Activated naive CD8-positive, alpha-beta T cell treated with anti-CD3 and anti-CD28 coated beads, Interleukin-2, amount 50 U/mL, for 24 hours (primary cell): ENCODE measurements at regions not wholly inside any gene's neighbourhood (a gene's known extent, or its start where the extent isn't known, plus 50 kb on each side); places are given as distances from the start of the nearest gene placed in this dataset.

Source experiments
- ATAC-seq: fragments of 150-1000 bp; cut with Tn5 transposase; one replicate; pipeline ENCODE4 v1.10.0; 2021
- DNase-seq: peaks from one replicate; pipeline ENCODE4 v3.0.0; 2021
- H3K27ac Mint-ChIP-seq: one replicate; pipeline ENCODE4 v1.8.0; 2021; ENCODE audit warnings: mild to moderate bottlenecking, mixed read lengths
- H3K27me3 Mint-ChIP-seq: one replicate; pipeline ENCODE4 v1.8.0; 2021; ENCODE audit warnings: mixed read lengths
- H3K36me3 Mint-ChIP-seq: one replicate; pipeline ENCODE4 v1.8.0; 2021; ENCODE audit warnings: low read depth, mixed read lengths
- H3K4me1 Mint-ChIP-seq: one replicate; pipeline ENCODE4 v1.8.0; 2021; ENCODE audit warnings: mixed read lengths
- H3K4me3 Mint-ChIP-seq: one replicate; pipeline ENCODE4 v1.8.0; 2021; ENCODE audit warnings: mild to moderate bottlenecking, moderate library complexity, mixed read lengths
- H3K9me3 Mint-ChIP-seq: one replicate; pipeline ENCODE4 v1.8.0; 2021; ENCODE audit warnings: mixed read lengths

- Mint-ChIP-seq H3K4me1 (no peaks in the 10 kb centered on the region), H3K27ac (no peak overlapping the region), H3K4me3 (no peak overlapping the region), H3K36me3 (no peaks in the 10 kb centered on the region), H3K9me3 (peaks cover 9% of the 10 kb centered on the region), H3K27me3 (no peaks in the 10 kb centered on the region)
- no peak for ATAC-seq
- no peak for DNase-seq
Observed at GRCh38 chr20:6715401-6715941, 52.0 kb upstream of the BMP2 start.

- ATAC-seq, result no peak
- no peaks in the 10 kb centered on the region for H3K27me3 Mint-ChIP-seq
- H3K4me3 Mint-ChIP-seq, result no peak overlapping the region
- no peaks in the 10 kb centered on the region for H3K36me3 Mint-ChIP-seq
- no peak for DNase-seq
- no peak overlapping the region for H3K27ac Mint-ChIP-seq
- peaks cover 4% of the 10 kb centered on the region for H3K9me3 Mint-ChIP-seq
- H3K4me1 Mint-ChIP-seq, result no peaks in the 10 kb centered on the region
Observed at GRCh38 chr20:6714279-6714711, 53.2 kb upstream of the BMP2 start.

DNA sequence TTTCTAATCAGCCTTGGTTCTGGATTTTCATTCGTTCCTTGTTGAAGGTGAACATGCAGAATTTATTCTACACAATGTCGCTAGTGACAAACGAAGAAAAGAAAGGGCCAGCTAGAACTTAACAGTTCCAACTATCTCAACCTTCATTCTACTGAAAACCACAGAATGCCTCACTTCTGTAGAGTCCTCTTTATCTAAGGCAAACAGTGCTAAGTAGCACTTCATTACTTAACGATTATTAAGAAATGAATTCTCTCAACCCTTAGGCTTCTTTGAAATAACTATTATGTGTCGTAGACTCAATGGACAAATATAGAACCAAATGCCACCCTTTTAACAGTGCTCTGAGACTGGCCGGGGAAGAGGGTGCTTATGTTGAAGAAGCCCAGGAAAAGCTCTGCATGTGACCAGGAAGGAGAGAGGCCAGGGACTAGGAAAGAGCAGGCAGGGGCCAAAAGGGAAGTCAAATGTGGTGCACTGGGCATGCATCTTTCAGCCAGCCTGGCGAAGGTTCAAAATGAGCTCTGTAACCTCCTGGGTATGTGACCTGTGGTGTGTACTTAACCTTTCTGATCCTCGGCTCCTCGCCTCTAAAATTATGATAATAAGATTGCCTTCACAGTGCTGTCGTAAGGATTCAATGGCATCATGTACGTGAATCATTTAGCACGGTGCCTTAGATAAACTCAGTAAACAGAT is 55.4 kb upstream of the BMP2 start:
- DNase-seq (no peak), ATAC-seq (no peak)
- Mint-ChIP-seq H3K27me3 (no peaks in the 10 kb centered on the region), H3K36me3 (no peaks in the 10 kb centered on the region), H3K4me3 (no peak overlapping the region), H3K4me1 (no peaks in the 10 kb centered on the region), H3K9me3 (no peaks in the 10 kb centered on the region), H3K27ac (no peak overlapping the region)

- H3K4me3 Mint-ChIP-seq, result no peak overlapping the region
- ATAC-seq, result no peak
- no peak for DNase-seq
- no peaks in the 10 kb centered on the region for H3K4me1 Mint-ChIP-seq
- H3K27me3 Mint-ChIP-seq, result no peaks in the 10 kb centered on the region
- H3K9me3 Mint-ChIP-seq, result no peaks in the 10 kb centered on the region
- no peak overlapping the region for H3K27ac Mint-ChIP-seq
- H3K36me3 Mint-ChIP-seq, result no peaks in the 10 kb centered on the region
Observed at GRCh38 chr20:6709910-6710595, 57.4 kb upstream of the BMP2 start.

- Mint-ChIP-seq H3K27ac (no peak overlapping the region), H3K27me3 (no peaks in the 10 kb centered on the region), H3K4me3 (no peak overlapping the region), H3K9me3 (no peaks in the 10 kb centered on the region), H3K4me1 (no peaks in the 10 kb centered on the region), H3K36me3 (no peaks in the 10 kb centered on the region)
- ATAC-seq, result no peak
- DNase-seq, result no peak
Observed at GRCh38 chr20:6708010-6708409, 59.5 kb upstream of the BMP2 start.

DNA sequence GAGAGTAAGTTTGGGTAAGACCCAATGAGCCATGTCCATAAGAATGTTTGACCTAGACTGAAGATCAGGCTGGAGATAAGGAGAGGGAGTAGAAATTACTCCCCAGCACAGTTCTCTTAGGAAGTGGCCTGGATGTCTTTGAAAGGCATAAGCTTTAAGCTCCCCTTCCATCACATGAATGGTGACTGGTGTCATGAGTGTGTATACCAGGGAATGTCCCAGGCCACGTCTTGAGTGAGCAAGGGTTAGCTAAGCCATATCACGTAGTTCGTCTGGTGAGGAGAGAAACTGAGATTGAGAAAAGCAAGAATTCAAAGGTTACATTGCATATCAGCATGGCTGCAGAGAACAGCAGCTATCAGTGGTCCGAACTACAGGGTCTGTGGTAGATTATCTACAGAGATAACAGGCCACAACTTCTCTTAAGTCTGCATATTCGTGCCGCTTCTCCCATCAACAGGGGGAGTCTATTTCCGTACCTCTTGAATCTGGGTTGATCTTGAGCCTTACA is 60.1 kb upstream of the BMP2 start:
- no peak for DNase-seq

DNA sequence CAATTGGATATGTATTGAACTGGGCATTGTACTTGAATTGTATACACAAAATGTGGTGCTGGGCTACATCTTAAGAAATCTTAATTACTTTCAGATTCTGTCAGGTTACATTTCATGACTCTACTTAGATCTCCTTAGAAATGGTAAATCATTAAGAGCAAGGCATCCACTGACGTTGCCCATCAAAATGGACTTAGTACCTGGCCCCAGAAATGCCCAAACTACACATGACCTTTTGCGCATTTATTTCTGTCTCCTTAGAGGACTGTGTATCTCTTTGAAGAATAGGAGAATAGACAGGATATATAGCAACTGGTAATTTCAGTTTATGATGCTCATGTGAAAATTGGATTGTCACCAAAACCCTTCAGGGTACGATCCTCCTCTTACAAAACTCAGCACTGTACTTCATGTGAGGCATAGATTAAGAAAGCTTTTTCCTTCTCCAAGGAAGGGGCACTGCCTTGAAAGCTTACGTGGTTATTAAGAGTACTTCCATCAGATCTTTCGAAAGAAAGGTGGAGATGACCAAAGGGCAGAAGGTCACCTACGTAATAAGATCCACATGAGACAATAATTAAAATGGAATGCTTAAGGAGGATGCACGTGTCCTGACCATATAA is 61.4 kb upstream of the BMP2 start:
- H3K27ac Mint-ChIP-seq, result no peak overlapping the region
- no peaks in the 10 kb centered on the region for H3K9me3 Mint-ChIP-seq
- DNase-seq, result no peak
- H3K4me3 Mint-ChIP-seq, result no peak overlapping the region
- no peaks in the 10 kb centered on the region for H3K36me3 Mint-ChIP-seq
- H3K4me1 Mint-ChIP-seq, result no peaks in the 10 kb centered on the region
- no peak for ATAC-seq
- no peaks in the 10 kb centered on the region for H3K27me3 Mint-ChIP-seq

More for the DNA sequence above, 60.1 kb upstream of the BMP2 start:
- Mint-ChIP-seq H3K4me3 (no peak overlapping the region), H3K4me1 (no peaks in the 10 kb centered on the region), H3K27me3 (no peaks in the 10 kb centered on the region), H3K27ac (no peak overlapping the region), H3K9me3 (no peaks in the 10 kb centered on the region), H3K36me3 (no peaks in the 10 kb centered on the region)
- no peak for ATAC-seq

DNA sequence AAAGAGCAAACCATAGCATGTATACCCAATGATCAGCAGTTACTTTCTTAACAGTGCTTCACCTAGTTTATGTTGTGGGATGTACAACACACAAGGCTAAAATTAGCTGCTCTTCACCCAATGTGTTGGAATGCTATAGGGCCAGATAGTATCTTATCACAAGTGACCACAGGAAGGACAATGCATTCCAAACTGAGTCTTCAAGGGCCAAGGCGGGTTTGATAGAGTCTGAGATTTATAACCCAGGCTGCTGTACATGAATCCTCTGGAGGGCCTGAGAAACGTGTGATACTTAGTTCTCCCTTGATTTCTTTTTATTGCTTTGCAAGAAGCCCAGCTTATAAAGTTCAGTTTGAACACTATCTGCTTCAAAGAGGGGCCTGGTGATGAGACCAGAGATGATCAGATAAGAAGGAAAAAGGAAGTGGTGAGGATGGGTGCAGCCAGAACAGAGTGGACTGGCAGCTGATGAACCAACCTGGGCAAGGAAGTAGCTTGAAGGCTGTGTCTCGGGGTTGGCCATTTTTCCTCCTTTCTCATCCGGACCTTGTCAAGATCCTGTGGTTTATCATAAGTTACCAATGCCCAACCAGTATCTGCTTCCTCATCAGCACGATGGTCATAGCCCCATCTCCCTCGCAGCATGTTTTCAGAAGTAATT is 62.2 kb upstream of the BMP2 start:
- ATAC-seq (no peak), DNase-seq (no peak)
- no peak overlapping the region for H3K4me3 Mint-ChIP-seq
- peaks cover 4% of the 10 kb centered on the region for H3K27me3 Mint-ChIP-seq
- H3K27ac Mint-ChIP-seq, result no peak overlapping the region
- H3K4me1 Mint-ChIP-seq, result peaks cover 2% of the 10 kb centered on the region
- H3K9me3 Mint-ChIP-seq, result no peaks in the 10 kb centered on the region
- H3K36me3 Mint-ChIP-seq, result no peaks in the 10 kb centered on the region

GRCh38 chr20:6704132-6704861 is 63.2 kb upstream of the BMP2 start:
- H3K27ac Mint-ChIP-seq, result no peak overlapping the region
- ATAC-seq, result no peak
- no peaks in the 10 kb centered on the region for H3K36me3 Mint-ChIP-seq

DNA sequence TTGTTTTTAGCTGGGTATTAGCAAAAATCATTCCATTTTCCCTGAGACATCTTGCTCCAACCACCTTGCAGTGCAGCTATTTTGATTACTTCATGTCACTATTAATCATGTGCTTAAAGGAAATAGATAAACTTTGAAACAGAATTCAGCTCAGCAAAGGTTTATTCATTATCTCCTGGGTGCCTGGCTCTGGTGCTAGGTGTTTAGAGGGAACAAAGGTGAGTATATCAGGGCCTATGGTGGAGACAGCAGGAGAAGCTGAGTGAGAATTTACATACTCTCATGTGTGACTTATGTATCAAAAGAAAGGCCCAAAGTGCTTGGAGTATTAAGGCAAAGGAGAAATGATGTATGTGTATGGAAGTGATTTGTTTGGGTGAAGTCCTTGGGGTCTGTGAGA is 63.8 kb upstream of the BMP2 start:
- no peaks in the 10 kb centered on the region for H3K36me3 Mint-ChIP-seq

More at GRCh38 chr20:6704132-6704861, 63.2 kb upstream of the BMP2 start:
- no peaks in the 10 kb centered on the region for H3K9me3 Mint-ChIP-seq
- H3K4me1 Mint-ChIP-seq, result peaks cover 2% of the 10 kb centered on the region
- H3K4me3 Mint-ChIP-seq, result no peak overlapping the region
- peaks cover 4% of the 10 kb centered on the region for H3K27me3 Mint-ChIP-seq
- no peak for DNase-seq

DNA sequence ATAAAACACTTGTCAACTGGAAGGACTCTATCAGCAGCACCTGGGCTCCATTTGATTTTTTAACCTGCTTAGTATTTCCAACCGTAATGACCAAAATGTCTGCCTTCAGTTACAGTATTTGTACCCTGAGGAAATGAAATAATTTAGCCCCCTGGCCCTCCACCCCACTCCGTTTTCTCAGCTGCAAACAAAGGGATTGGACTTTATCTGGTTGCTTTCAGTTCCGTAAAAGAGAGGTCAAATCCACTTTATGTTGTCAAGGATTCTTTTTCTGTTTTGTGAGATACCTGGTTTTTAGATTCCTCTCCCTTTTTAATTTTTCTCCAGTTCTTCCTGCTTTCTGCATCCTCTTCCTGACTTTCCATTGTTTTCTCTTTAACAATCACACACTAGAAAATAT is 64.4 kb upstream of the BMP2 start:
- Mint-ChIP-seq H3K27me3 (peaks cover 4% of the 10 kb centered on the region), H3K4me1 (peaks cover 2% of the 10 kb centered on the region), H3K9me3 (no peaks in the 10 kb centered on the region), H3K4me3 (no peak overlapping the region), H3K27ac (no peak overlapping the region), H3K36me3 (no peaks in the 10 kb centered on the region)
- ATAC-seq, result no peak
- DNase-seq, result no peak

More for the DNA sequence above, 63.8 kb upstream of the BMP2 start:
- no peak overlapping the region for H3K4me3 Mint-ChIP-seq
- peaks cover 4% of the 10 kb centered on the region for H3K27me3 Mint-ChIP-seq
- ATAC-seq, result no peak
- H3K9me3 Mint-ChIP-seq, result no peaks in the 10 kb centered on the region
- peaks cover 2% of the 10 kb centered on the region for H3K4me1 Mint-ChIP-seq
- no peak for DNase-seq
- no peak overlapping the region for H3K27ac Mint-ChIP-seq

- Mint-ChIP-seq H3K27me3 (peaks cover 4% of the 10 kb centered on the region), H3K4me1 (peaks cover 2% of the 10 kb centered on the region), H3K4me3 (no peak overlapping the region), H3K9me3 (no peaks in the 10 kb centered on the region), H3K36me3 (no peaks in the 10 kb centered on the region), H3K27ac (no peak overlapping the region)
- ATAC-seq, result no peak
- DNase-seq, result no peak
Observed at GRCh38 chr20:6702144-6702543, 65.3 kb upstream of the BMP2 start.

- DNase-seq, result no peak
- no peaks in the 10 kb centered on the region for H3K9me3 Mint-ChIP-seq
- H3K4me3 Mint-ChIP-seq, result no peak overlapping the region
Observed at GRCh38 chr20:6700563-6701329, 66.7 kb upstream of the BMP2 start.

More at GRCh38 chr20:6700563-6701329, 66.7 kb upstream of the BMP2 start:
- no peak for ATAC-seq
- Mint-ChIP-seq H3K27me3 (peaks cover 4% of the 10 kb centered on the region), H3K36me3 (no peaks in the 10 kb centered on the region), H3K4me1 (peaks cover 2% of the 10 kb centered on the region), H3K27ac (no peak overlapping the region)
